MM.1S (cell line): ENCODE measurements at regions not wholly inside any gene's neighbourhood (a gene's known extent, or its start where the extent isn't known, plus 50 kb on each side); places are given as distances from the start of the nearest gene placed in this dataset.

Source experiments
- DNase-seq: peaks from one replicate; pipeline ENCODE4 v3.0.0-alpha.2; 2015
- H2AFZ ChIP-seq: fragments of 300-600 bp; sonication (generic); 2 replicates; pipeline ENCODE4 v1.6.0; 2016; ENCODE audit warnings: antibody characterized with exemption, low read length
- H3F3A ChIP-seq: fragments of 300-600 bp; sonication (generic); 2 replicates; pipeline ENCODE4 v1.6.1; 2016; ENCODE audit warnings: mild to moderate bottlenecking, antibody characterized with exemption, low read length, moderate library complexity, mixed read lengths; ENCODE audit not compliant: insufficient read depth
- H3K27ac ChIP-seq: fragments of 300-600 bp; sonication (generic); 2 replicates; pipeline ENCODE4 v1.5.1; 2016; ENCODE audit warnings: mild to moderate bottlenecking, low read length
- H3K27me3 ChIP-seq: fragments of 300-600 bp; sonication (generic); replicated peaks from 2 replicates; pipeline ENCODE4 v1.6.0; 2016; ENCODE audit warnings: low read length; ENCODE audit not compliant: insufficient read depth
- H3K36me3 ChIP-seq: fragments of 300-600 bp; sonication (generic); replicated peaks from 2 replicates; pipeline ENCODE4 v1.6.1; 2016; ENCODE audit warnings: mild to moderate bottlenecking, low read length, mixed read lengths; ENCODE audit not compliant: insufficient read depth
- H3K4me1 ChIP-seq: fragments of 300-600 bp; sonication (generic); 2 replicates; pipeline ENCODE4 v1.6.1; 2016; ENCODE audit warnings: low read length, mixed read lengths
- H3K4me2 ChIP-seq: fragments of 300-600 bp; sonication (generic); 2 replicates; pipeline ENCODE4 v1.6.0; 2016; ENCODE audit warnings: low read depth, low read length
- H3K4me3 ChIP-seq: fragments of 300-600 bp; sonication (generic); 2 replicates; pipeline ENCODE4 v1.5.1; 2016; ENCODE audit warnings: low read length, mixed read lengths
- H3K79me2 ChIP-seq: fragments of 300-600 bp; sonication (generic); 2 replicates; pipeline ENCODE4 v1.6.1; 2016; ENCODE audit warnings: mixed run types, low read length, mixed read lengths
- H3K9ac ChIP-seq: fragments of 300-600 bp; sonication (generic); 2 replicates; pipeline ENCODE4 v1.6.1; 2016; ENCODE audit warnings: low read length, mixed read lengths
- H3K9me2 ChIP-seq: fragments of 300-600 bp; sonication (generic); replicated peaks from 2 replicates; pipeline ENCODE4 v1.6.1; 2016; ENCODE audit warnings: mild to moderate bottlenecking, low read length, mixed read lengths; ENCODE audit not compliant: insufficient read depth
- H3K9me3 ChIP-seq: fragments of 300-600 bp; sonication (generic); replicated peaks from 2 replicates; pipeline ENCODE4 v1.6.1; 2016; ENCODE audit warnings: mild to moderate bottlenecking, low read length, mixed read lengths; ENCODE audit not compliant: insufficient read depth
- H4K20me1 ChIP-seq: fragments of 300-600 bp; sonication (generic); 2 replicates; pipeline ENCODE4 v1.6.1; 2016; ENCODE audit warnings: mild to moderate bottlenecking, low read length, moderate library complexity, mixed read lengths; ENCODE audit not compliant: insufficient read depth
- EZH2 ChIP-seq: fragments of 300-600 bp; sonication (generic); optimal IDR thresholded peaks from 2 replicates; pipeline ENCODE3; 2017; ENCODE audit warnings: low read depth, mild to moderate bottlenecking, antibody characterized with exemption, low read length, mixed read lengths
- EZH2phosphoT487 ChIP-seq: fragments of 300-600 bp; sonication (generic); IDR thresholded peaks from 2 replicates; pipeline ENCODE4 v1.6.1; 2018; ENCODE audit warnings: antibody characterized with exemption, low read length
- TF ChIP-seq, protein P1 (sequence below): fragments of 300-600 bp; sonication (generic); IDR thresholded peaks from 2 replicates; pipeline ENCODE4 v1.5.1; 2016; ENCODE audit warnings: antibody characterized with exemption, low read length, mixed read lengths

DNA sequence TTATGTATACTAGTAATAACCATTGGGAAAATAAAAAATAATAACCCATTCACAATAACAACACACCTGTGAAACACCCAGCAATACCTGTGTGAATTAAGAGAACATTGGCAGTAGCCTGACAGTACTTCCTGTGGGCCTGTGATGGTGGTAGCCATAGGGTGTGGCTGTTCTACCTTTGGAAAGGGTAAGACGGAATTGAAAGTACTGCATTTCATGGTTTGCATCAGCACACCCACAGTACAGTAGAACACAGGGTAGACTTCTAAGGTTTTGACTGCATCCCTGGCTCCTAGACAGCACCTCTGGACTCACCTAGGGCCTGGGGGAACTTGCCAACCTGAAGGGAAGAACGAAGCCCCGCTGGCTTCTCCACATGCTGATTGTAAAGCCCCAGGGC lies 279.8 kb downstream of the HTR1B start:
- Histone ChIP-seq H3K27me3 (no peaks in the 10 kb centered on the region), H3K4me2 (no peak overlapping the region), H3K36me3 (no peaks in the 10 kb centered on the region), H3F3A (no peaks in the 10 kb centered on the region), H4K20me1 (no peaks in the 10 kb centered on the region), H3K4me1 (peaks cover 4% of the 10 kb centered on the region; the same call in 1 of the 2 replicates), H3K9me3 (no peaks in the 10 kb centered on the region), H3K9me2 (no peaks in the 10 kb centered on the region), H2AFZ (no peak overlapping the region), H3K79me2 (no peaks in the 10 kb centered on the region), H3K27ac (no peak overlapping the region), H3K9ac (no peak overlapping the region), H3K4me3 (no peak overlapping the region)
- TF ChIP-seq EZH2phosphoT487 (no peak), EZH2 (no peak)
- TF ChIP-seq, protein P1, sequence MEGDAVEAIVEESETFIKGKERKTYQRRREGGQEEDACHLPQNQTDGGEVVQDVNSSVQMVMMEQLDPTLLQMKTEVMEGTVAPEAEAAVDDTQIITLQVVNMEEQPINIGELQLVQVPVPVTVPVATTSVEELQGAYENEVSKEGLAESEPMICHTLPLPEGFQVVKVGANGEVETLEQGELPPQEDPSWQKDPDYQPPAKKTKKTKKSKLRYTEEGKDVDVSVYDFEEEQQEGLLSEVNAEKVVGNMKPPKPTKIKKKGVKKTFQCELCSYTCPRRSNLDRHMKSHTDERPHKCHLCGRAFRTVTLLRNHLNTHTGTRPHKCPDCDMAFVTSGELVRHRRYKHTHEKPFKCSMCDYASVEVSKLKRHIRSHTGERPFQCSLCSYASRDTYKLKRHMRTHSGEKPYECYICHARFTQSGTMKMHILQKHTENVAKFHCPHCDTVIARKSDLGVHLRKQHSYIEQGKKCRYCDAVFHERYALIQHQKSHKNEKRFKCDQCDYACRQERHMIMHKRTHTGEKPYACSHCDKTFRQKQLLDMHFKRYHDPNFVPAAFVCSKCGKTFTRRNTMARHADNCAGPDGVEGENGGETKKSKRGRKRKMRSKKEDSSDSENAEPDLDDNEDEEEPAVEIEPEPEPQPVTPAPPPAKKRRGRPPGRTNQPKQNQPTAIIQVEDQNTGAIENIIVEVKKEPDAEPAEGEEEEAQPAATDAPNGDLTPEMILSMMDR, result no peak
- no peak for DNase-seq

DNA sequence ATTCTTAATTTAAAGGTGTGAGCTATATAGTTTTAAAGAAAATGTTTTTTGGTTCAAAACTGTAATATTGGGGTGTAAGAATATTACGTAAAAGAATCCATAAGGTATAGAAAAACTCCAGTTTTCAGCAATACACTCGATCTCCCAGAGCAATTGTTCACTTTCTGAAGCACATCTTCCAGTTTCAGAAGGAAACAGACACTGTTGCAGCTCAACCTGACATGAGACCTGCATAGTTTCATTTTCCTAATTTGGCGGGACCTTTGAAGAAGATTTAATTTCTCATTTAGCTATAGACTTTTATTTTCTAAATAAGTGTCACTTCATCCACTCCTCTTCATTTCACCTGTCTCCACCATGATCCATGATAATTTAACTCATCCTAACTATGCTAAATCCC lies 281.5 kb downstream of the HTR1B start:
- H4K20me1 ChIP-seq, result no peaks in the 10 kb centered on the region
- H3K9me2 ChIP-seq, result no peaks in the 10 kb centered on the region
- H3K79me2 ChIP-seq, result no peaks in the 10 kb centered on the region
- H3K4me2 ChIP-seq, result peak overlapping the region; percentile 42
- peak; percentile 67 for DNase-seq
- peak overlapping the region; percentile 48; the same call in 1 of the 2 replicates for H3K4me3 ChIP-seq
- TF ChIP-seq, protein P1, result no peak
- TF ChIP-seq EZH2phosphoT487, result no peak
- TF ChIP-seq EZH2, result no peak
- peaks cover 4% of the 10 kb centered on the region; the same call in 1 of the 2 replicates for H3K4me1 ChIP-seq
- 0 out of 2 replicates have a peak overlapping the region, but pooled peaks have one; percentile 1 for H2AFZ ChIP-seq
- no peaks in the 10 kb centered on the region for H3K36me3 ChIP-seq
- no peak overlapping the region for H3K27ac ChIP-seq
- H3K9me3 ChIP-seq, result no peaks in the 10 kb centered on the region
- no peak overlapping the region for H3K9ac ChIP-seq
- no peaks in the 10 kb centered on the region for H3K27me3 ChIP-seq
- no peaks in the 10 kb centered on the region for H3F3A ChIP-seq

DNA sequence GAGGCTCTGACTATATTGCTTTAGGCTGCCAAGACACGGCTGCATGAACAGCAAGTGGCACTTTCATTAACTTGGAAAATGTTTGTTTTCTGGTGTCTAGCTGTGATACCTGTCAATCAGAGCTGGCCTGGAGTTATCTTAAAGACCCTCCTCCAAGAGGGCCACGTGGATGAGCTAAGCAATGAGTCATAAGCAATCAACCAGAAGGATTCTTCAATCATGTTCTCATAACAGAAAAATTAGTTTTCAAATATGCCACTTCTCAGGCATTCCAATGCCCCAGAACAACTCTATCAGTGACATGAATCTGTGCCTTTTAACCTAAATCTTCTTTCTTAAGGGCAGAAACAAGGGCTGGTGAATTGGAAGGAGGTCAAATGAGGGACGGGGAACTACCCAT lies 283.0 kb downstream of the HTR1B start:
- Histone ChIP-seq H3K27me3 (no peaks in the 10 kb centered on the region), H3K36me3 (no peaks in the 10 kb centered on the region), H3F3A (no peaks in the 10 kb centered on the region), H3K9me3 (no peaks in the 10 kb centered on the region), H3K9ac (no peak overlapping the region), H3K79me2 (no peaks in the 10 kb centered on the region), H2AFZ (no peak overlapping the region), H3K4me3 (no peak overlapping the region), H3K4me2 (no peak overlapping the region), H4K20me1 (no peaks in the 10 kb centered on the region), H3K27ac (no peak overlapping the region), H3K4me1 (peaks cover 4% of the 10 kb centered on the region; the same call in 1 of the 2 replicates), H3K9me2 (no peaks in the 10 kb centered on the region)
- no peak for DNase-seq
- TF ChIP-seq, protein P1, result no peak
- TF ChIP-seq EZH2phosphoT487 (no peak), EZH2 (no peak)
